ENCODE measurements at regions not wholly inside any gene's neighbourhood (a gene's known extent, or its start where the extent isn't known, plus 50 kb on each side); places are given as distances from the start of the nearest gene placed in this dataset.

- no peak for DNase-seq (ENCODE audit: low read depth in 2 of 2)
Observed at GRCh38 chr20:56925082-56925830, 296.1 kb downstream of the TFAP2C start.

- DNase-seq (ENCODE audit: low read depth in 2 of 2), result no peak
Observed at GRCh38 chr20:56925831-56926170, 296.7 kb downstream of the TFAP2C start.

- DNase-seq (ENCODE audit: low read depth in 2 of 2), result no peak
Observed at GRCh38 chr20:56926501-56926900, 297.4 kb downstream of the TFAP2C start.

DNA sequence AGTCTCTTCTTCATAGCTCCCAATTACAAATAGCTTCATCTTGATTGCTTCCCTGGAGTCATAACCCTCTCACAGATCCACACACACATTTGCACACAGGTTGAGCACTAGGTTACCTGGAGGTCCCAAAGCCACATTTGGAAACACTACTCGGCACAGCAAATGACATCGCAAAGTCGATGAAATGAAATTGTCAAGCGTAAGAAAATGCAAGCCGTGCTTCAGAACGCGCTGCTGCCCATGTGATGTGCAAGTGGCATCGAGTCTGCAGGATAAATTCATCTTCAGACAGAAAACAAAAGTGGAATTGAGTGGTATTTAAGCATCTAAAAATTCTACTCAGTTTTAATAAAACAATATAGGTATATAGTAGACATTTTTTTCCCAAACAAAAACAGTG is 298.0 kb downstream of the TFAP2C start:
- no peak for DNase-seq (ENCODE audit: low read depth in 2 of 2)

- DNase-seq (ENCODE audit: low read depth in 2 of 2), result no peak
Observed at GRCh38 chr20:56928007-56928406, 298.9 kb downstream of the TFAP2C start.

DNA sequence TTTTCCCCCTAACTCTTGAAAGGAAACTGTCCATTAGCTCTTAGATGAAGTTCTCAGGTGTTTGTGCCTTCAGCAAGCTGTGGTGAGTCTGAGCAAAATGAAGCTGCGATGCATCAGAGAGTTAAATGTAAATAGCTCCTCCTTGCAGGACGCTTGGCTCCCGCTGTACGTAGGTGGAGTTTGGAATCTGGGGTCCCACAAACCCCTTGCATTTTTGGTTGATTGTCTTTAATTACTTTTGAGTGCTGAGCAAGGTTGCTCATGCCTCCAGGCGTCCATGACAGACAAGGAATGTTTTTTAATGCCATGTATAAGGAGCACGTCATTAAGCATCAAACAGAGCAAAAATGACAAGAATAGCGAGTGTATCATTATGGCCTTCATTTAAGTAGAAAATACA is 300.5 kb downstream of the TFAP2C start:
- no peak for DNase-seq (ENCODE audit: low read depth in 2 of 2)

- DNase-seq (ENCODE audit: low read depth in 2 of 2), result no peak
Observed at GRCh38 chr20:56930876-56931275, 301.8 kb downstream of the TFAP2C start.

DNA sequence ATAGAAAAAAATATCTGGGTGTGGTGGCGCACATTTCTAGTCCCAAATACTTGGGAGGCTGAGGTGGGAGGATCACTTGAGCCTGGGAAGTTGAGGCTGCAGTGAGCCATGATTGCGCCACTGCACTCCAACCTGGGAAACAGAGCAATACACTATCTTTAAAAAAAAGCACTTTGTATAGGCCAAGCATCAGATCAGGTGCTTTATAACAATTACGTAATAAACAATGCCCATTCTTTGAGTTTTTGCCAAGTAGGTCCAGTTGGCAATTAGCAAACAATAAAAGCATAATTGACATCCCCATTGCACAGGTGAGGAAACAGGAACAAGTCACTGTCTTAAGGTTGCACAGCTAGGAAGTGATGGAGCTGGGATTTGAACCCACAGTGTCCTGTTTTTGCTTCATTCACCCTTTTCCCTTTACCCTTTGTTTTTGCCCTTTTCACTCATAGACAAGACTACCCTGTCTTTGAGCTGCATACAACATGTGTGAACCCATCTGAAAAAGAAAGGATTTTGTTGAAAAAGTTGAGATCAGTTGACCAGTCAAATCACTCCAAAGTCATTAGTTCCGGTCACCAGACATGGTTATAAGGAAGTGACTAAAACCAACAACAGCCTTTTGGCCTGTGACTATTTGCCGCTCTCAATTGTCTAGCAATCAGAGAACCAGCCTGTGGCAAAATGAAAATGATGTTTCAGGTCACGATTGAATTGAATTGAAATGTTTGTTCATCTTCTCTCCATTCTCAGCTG is 303.6 kb downstream of the TFAP2C start:
- DNase-seq (ENCODE audit: low read depth in 2 of 2), result no peak

- DNase-seq (ENCODE audit: low read depth in 2 of 2), result no peak
Observed at GRCh38 chr20:56933331-56933698, 304.2 kb downstream of the TFAP2C start.

GRCh38 chr20:56934888-56935287 is 305.8 kb downstream of the TFAP2C start:
- DNase-seq (ENCODE audit: low read depth in 2 of 2), result no peak

DNA sequence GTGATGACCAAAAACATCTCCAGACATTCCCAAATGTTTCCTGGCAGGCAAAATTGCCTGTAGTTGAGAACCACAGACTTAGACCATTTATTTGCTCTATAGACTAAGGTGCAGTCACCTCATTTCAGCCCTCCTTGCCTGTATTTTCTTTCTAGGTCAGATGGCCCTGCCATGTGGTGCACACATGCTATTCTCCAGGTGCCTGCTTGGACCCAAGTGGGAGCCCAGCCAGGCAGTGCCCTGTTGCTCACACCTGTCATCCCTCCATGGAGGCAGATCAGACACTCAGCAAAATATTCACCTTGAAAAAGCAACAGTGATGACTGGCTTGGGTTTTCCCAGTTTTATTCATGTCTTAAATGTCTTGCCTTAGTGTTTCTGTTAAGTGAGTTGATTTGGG is 311.4 kb downstream of the TFAP2C start:
- DNase-seq (ENCODE audit: low read depth in 2 of 2), result no peak

DNA sequence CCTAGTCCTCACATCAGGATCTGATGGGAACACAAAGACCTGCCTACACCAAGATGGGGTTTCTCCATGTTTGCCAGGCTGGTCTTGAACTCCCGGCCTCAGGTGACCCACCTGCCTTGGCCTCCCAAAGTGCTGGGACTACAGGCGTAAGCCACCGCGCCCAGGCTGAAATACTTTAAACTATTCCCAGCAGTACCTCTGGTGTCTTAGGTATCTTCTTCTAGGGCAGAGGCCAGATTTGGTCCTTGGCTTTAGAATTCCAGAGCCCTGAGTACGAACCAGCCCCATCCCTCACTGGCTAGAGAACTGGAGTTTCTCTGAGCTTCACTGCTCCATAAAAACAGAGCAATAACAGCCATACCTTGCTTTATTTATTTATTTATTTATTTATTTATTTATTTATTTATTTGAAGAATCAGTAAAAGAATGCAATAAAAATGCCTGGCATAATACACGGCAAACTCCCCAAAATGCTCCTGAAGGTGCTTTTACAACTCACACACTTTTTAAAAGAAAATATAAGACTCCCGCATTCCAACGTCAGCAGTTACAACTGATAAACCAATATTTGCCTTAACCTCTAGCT is 312.1 kb downstream of the TFAP2C start:
- DNase-seq (ENCODE audit: low read depth in 2 of 2), result no peak

- no peak for DNase-seq (ENCODE audit: low read depth in 2 of 2)
Observed at GRCh38 chr20:56943946-56944945, 315.1 kb downstream of the TFAP2C start.

- DNase-seq (ENCODE audit: low read depth in 2 of 2), result no peak
Observed at GRCh38 chr20:56945057-56945456, 316.0 kb downstream of the TFAP2C start.

DNA sequence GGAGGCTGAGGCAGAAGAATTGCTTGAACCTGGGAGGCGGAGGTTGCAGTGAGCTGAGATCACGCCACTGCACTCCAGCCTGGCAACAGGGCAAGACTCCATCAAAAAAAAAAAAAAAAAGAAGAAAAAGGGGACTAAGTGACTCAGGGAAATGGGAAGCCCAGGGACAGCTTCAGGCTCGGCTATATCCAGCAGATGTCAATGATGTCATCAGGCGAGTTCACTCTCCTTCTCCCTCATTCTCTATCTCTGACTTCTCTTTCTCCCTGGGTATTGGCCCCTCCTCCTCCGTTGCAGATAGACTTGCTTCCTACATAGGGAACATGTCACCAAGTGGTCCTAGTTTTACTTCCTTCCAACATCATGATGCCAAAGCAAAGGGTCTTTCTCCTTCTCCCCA is 316.8 kb downstream of the TFAP2C start:
- no peak for DNase-seq (ENCODE audit: low read depth in 2 of 2)

DNA sequence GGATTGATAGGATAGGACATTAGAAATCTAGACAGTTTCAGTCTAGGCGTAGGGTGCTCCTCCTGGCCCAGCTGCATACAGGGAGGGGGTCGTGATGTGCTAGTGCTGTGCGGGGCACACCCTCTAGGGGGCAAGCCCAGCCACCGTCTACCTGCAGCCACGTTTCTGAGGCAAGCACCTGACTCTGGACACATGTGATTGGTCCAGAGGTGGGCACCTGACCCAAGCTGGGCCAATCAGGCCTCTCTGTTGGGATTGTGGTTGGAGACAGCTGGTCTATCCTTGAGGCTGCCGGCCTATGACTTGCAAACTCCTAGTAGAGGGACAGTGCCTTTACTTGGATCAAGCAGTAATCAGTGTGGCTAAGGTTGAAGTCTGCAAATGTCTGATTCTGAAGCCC is 317.1 kb downstream of the BMP7 start:
- DNase-seq (ENCODE audit: low read depth in 2 of 2), result no peak

GRCh38 chr20:56952258-56953047 is 314.0 kb downstream of the BMP7 start:
- no peak for DNase-seq (ENCODE audit: low read depth in 2 of 2)

DNA sequence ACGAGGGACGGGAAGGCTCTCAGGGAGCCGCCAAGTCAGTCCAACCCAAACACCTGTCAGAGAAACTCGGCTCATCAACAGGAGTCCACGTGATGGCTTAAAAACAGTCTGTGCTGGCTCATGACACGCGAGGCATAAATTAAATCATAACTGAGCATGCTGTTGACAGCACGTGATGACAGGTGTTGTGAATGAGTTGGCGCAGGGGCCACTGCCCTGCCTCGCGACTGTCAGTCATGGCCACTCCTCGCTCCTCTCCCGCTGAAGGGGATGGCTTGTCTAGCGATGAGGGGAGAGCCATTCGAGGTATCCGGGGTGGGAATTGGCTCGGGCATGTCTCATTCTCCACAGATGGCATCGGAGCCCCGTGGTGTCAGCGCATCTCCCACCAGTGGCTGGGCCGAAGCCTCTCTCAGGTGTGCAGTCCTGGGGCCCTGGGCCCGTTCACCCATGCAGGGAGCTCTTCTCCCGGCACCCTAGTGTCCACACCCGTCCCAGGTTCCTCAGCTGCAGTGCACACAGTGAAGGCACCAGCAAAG is 313.3 kb downstream of the BMP7 start:
- DNase-seq (ENCODE audit: low read depth in 2 of 2), result no peak

DNA sequence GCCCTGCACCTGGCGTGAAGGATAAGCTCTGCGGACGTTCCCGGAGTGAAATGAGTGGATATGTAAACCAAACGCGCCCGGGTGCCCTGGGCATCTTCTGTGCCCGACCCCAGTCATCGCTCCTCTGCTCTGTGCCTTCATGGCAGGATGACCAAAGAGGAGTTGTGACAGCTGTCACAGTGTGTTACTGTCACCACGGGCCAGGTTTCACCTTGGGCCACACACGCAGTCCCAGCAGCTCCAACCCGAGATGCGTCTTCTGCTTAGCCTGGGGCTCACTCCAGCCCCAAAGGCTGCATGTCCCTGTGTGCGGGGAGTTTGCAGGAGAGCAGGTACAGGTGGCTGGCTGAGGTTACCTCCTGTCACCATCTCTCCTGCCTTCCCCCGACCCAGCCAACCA is 311.6 kb downstream of the BMP7 start:
- no peak for DNase-seq (ENCODE audit: low read depth in 2 of 2)

DNA sequence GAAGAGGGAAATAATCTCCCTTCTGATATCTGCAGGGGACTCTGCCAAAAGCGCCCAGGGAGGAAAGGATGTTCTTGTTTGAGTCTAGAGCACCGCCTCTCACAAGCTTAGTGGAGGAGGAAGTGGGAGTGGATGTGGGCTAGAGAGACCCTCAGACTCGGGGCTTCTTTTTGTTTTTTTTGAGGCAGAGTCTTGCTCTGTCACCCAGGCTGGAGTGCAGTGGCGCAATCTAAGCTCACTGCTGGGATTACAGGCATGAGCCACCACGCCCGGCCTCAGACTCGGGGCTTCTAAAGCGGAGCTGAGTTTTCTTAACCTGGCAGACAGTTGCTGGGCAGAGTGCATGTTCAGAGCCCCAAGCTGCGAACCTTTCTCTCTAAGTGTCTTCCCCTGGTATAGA is 310.8 kb downstream of the BMP7 start:
- no peak for DNase-seq (ENCODE audit: low read depth in 2 of 2)

GRCh38 chr20:56956534-56956933 is 309.9 kb downstream of the BMP7 start:
- DNase-seq (ENCODE audit: low read depth in 2 of 2), result no peak

Measured in fibroblast of skin of left biceps (primary cell).